DMS153 treated with DMSO at 0.1 percent for 48 hours (cell line): ENCODE measurements at regions not wholly inside any gene's neighbourhood (a gene's known extent, or its start where the extent isn't known, plus 50 kb on each side); places are given as distances from the start of the nearest gene placed in this dataset.
"Not testable (repeated sequence)": the region's sequence is repeated elsewhere in the genome, so short reads cannot be mapped to it uniquely, and the experiment has no call there.

Source experiments
- DNase-seq: peaks from one replicate; lab custom pipeline; 2025; ENCODE audit not compliant: unreplicated experiment; lab: John Stamatoyannopoulos, UW

- DNase-seq, result no peak
Measured at GRCh38 chr13:56020425-56020824, 1120.3 kb upstream of the PRR20A start.

- DNase-seq, result no peak
Measured at GRCh38 chr13:56039992-56040391, 1100.7 kb upstream of the PRR20A start.

DNA sequence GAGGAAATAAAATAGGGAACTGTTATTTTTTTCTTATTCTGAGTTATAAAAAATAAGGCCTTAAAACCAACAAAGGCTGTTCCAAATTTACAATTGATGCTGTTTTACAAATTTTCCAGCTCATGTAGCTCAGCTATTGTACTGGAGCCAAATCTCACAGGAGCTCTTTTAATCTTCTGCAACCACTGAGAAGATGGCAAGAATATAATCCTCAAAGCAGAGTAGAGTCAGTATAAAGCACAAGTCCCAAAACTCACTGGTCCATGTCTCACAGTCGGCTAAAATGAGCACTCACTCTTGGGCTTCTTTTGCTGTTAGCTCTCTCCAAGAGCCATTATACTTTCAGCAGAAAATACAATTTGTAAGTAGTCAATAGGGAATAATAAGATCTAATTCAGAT is 1074.4 kb upstream of the PRR20A start:
- DNase-seq, result no peak

DNA sequence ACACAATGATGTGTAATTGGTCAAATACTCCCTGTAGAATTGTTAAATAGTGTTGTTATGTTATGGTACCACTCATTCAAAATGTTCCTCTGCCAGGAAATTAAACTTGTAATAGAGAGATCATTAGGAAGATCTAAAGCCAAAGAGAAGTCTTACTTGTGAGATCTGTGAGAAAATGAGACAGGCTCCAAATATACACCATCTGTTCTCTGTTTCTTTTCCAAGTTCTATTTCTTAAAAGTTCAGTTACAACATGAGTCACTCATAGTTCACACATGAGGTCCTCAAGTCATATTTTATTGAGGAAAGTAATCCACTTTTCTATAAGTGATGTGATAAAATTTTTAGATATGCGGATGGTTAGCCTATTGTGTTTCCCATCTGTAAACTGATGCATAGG is 1038.1 kb upstream of the PRR20A start:
- DNase-seq, result no peak

DNA sequence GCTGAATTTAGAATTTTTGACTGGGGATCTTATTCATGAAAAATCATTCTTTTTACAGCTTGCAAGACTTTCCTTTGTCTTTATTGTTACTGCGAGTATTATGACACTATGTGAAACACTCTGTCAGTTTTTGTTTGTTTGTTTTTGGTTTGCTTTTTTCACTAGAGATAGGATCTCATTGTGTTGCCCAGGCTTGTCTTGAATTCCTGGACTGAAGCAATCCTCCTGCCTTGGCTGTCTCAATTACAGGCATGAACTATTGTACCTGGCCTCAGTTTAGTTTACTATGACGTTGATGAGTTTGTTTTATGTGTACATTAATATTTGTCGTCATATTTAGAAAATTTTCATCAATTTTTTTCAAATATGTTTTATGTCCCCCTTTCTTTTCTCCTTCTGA is 1030.0 kb upstream of the PRR20A start:
- no peak for DNase-seq

DNA sequence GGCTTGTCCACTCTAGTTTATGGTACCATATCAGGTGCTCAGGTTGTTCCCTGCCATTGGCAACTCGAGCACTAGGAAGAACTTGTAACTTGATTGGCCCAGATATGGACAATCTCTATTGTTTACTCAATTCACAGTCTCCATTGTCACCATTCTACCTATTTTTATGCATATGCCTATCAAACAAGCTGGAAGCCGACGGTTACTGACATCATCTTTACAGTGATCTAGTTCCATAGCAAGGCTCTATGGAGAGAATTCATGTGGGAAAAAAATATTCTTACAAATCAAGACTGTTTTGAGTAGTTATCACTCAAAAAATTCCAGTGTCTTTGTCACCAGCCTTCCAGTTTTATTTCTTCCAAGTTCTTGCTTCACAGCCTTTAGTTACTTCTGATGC is 1006.2 kb upstream of the PRR20A start:
- DNase-seq, result no peak

DNA sequence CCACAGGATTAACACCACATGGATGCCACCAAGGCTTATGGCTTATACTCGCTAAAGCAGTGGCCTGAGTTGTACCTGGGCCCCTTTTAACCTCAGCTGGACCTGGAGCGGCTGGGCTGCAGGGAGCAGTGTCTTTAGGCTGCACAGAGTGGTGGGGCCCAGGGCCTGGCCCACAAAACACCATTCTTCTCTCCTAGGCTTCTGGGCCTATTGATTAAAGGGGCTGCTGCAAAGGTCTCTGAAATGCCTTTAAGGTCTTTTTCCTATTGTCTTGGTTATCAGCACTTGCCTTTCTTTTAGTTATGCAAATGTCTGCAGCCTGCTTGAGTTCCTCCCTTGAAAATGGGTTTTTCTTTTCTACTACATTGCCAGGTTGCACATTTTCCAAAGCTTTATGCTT is 973.9 kb upstream of the PRR20A start:
- DNase-seq, result no peak

GRCh38 chr13:56168581-56168980 is 972.1 kb upstream of the PRR20A start:
- DNase-seq, result no peak

GRCh38 chr13:56173346-56173745 is 967.4 kb upstream of the PRR20A start:
- DNase-seq, result no peak

GRCh38 chr13:56182598-56182997 is 958.1 kb upstream of the PRR20A start:
- DNase-seq, result no peak

- no peak for DNase-seq
Measured at GRCh38 chr13:56187331-56187730, 953.4 kb upstream of the PRR20A start.

- DNase-seq, result not testable (repeated sequence)
Measured at GRCh38 chr13:56188582-56188981, 952.1 kb upstream of the PRR20A start.

DNA sequence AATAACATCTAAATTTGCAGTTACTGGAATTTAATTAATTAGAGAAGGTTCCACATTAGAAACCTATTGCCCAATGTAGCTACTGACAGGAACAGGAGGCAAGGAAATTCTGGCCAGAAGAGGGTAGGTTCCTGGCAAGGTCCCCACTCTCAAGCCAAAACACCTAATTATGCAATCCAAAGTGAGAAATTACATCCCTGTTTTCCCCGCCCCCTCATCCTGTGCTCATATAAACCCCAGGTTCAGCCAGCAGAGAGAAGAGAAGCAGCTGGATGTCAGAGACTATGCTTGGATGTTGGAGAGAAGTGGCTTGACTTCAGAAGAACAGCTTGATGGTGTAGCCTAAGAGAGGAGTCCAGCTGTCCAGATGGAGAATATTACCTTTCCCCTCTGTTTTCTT is 951.3 kb upstream of the PRR20A start:
- DNase-seq, result no peak

DNA sequence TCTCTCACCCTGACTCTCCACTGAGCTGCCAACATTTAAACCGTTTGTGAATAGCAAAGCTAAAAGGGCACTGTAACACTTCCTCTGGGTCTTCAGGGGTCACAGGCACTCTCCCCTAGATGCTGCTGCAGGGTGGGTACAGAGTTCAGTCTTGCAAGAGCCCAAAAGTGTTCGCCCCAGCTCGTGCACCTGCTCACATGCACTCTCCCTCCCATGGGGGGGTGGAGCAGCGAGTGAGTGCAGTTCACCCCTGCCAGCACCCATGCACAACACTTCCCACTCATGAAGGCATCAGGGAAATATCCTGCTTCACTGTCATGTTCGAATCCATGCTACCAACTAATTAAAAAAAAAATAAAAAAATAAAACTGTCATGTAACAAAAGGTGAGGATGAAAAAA is 950.7 kb upstream of the PRR20A start:
- DNase-seq, result no peak

GRCh38 chr13:56198350-56198749 is 942.4 kb upstream of the PRR20A start:
- DNase-seq, result no peak

- DNase-seq, result no peak
Measured at GRCh38 chr13:56201834-56202233, 938.9 kb upstream of the PRR20A start.

GRCh38 chr13:56216221-56216620 is 924.5 kb upstream of the PRR20A start:
- no peak for DNase-seq

DNA sequence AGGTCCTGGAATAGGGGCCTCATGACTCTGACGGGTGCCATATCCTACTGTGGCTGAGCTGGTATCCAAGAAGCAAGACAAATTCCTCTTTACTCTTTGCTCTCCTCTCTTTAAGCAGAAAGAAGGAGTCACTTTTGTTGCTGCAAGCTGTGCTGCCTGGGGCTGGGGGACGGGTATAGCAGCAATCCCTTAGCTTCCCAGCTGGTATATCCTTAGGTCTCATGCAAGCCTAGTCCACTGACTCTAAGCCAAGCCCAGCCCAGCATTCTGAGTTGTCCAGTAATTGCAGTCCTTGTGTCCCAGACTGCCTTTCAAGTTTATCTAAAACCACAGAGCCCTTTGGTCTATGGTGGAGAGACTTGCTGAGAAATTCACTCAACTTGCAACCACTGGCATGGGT is 893.0 kb upstream of the PRR20A start:
- DNase-seq, result no peak

GRCh38 chr13:56271686-56272085 is 869.0 kb upstream of the PRR20A start:
- no peak for DNase-seq

GRCh38 chr13:56283262-56283828 is 857.4 kb upstream of the PRR20A start:
- no peak for DNase-seq

DNA sequence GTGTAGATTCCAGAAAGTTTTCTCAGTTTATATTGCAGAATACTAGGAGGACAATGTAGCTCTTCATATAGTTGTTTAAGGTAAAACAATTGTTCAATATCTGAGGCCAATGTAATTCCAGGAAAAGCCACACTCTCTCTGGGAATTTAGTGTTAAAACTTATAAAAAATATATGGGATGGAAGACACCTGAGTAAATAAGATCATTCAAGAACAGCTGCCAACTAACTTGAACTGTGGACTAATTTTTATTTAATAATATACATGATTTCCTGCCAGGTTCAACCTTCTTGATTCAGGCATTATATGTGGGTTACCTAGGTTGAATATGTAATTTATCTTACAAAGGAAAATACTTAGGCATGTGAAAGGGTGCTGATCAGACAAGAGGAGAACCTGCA is 841.1 kb upstream of the PRR20A start:
- no peak for DNase-seq

- DNase-seq, result no peak
Measured at GRCh38 chr13:56314765-56315164, 826.0 kb upstream of the PRR20A start.

DNA sequence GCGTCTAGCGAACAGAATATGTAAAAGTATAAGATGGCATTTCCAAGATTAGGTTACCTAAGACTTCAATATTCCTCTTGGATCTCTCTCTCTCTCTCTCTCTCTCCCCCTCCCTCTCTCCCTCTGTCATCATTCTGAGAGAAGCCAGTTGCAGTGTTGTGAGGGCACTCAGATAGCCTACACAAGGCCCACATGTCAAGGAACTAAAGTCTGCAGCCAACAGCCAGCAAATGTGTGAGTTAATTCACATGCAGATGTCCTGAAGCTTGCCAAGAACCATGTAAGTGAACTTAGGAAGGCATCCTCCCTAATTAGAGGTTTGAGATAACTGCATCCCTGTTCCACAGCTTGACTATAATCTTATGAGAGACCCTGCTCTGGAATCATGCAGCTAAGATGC is 822.9 kb upstream of the PRR20A start:
- no peak for DNase-seq

DNA sequence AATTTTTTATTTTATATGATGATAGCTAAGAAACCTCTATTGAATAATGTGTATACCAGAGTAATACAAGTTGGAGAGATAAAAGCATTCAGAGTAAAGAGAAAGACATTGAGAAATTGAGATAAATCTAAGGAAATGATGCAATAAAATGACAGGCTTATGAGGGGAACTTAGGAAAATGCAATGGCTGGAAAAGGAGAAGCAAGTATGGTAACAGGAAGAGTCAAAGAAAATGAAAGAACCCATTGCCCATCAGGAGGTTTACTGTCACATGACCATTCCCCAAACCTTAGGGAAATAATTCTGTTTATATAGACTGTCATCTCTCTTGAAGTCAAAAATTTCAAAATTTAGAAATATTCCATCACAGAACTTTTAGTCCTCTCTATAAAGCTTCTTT is 808.0 kb upstream of the PRR20A start:
- DNase-seq, result no peak
